ENCODE measurements at regions not wholly inside any gene's neighbourhood (a gene's known extent, or its start where the extent isn't known, plus 50 kb on each side); places are given as distances from the start of the nearest gene placed in this dataset.

GRCh38 chr12:88371416-88372183 lies 208.7 kb downstream of the KITLG start:
- no peak for DNase-seq

GRCh38 chr12:88375306-88376305 lies 204.7 kb downstream of the KITLG start:
- DNase-seq: no peak

- DNase-seq: no peak
Observed at GRCh38 chr12:88377973-88378372, 202.3 kb downstream of the KITLG start.

- no peak for DNase-seq
Observed at GRCh38 chr12:88381466-88381865, 198.8 kb downstream of the KITLG start.

- DNase-seq: no peak
Observed at GRCh38 chr12:88383405-88383804, 196.9 kb downstream of the KITLG start.

GRCh38 chr12:88388566-88389540 lies 191.4 kb downstream of the KITLG start:
- DNase-seq: no peak

- DNase-seq: no peak
Observed at GRCh38 chr12:88390811-88391210, 189.5 kb downstream of the KITLG start.

GRCh38 chr12:88391556-88391955 lies 188.7 kb downstream of the KITLG start:
- no peak for DNase-seq

- no peak for DNase-seq
Observed at GRCh38 chr12:88393017-88393767, 187.1 kb downstream of the KITLG start.

GRCh38 chr12:88398031-88398430 lies 182.2 kb downstream of the KITLG start:
- no peak for DNase-seq

GRCh38 chr12:88399811-88400210 lies 180.5 kb downstream of the KITLG start:
- no peak for DNase-seq

GRCh38 chr12:88400302-88400701 lies 180.0 kb downstream of the KITLG start:
- DNase-seq: no peak

- DNase-seq: no peak
Observed at GRCh38 chr12:88401155-88401554, 179.1 kb downstream of the KITLG start.

- DNase-seq: no peak
Observed at GRCh38 chr12:88406905-88407304, 173.4 kb downstream of the KITLG start.

- no peak for DNase-seq
Observed at GRCh38 chr12:88408823-88409222, 171.4 kb downstream of the KITLG start.

GRCh38 chr12:88409257-88409656 lies 171.0 kb downstream of the KITLG start:
- no peak for DNase-seq

GRCh38 chr12:88411689-88412088 lies 168.6 kb downstream of the KITLG start:
- no peak for DNase-seq

GRCh38 chr12:88413646-88414045 lies 166.6 kb downstream of the KITLG start:
- no peak for DNase-seq

GRCh38 chr12:88416155-88416554 lies 164.1 kb downstream of the KITLG start:
- no peak for DNase-seq

GRCh38 chr12:88416786-88417185 lies 163.5 kb downstream of the KITLG start:
- no peak for DNase-seq

GRCh38 chr12:88417531-88417930 lies 162.7 kb downstream of the KITLG start:
- peak; percentile 1 for DNase-seq
